COLO668 (cell line): ENCODE measurements at regions not wholly inside any gene's neighbourhood (a gene's known extent, or its start where the extent isn't known, plus 50 kb on each side); places are given as distances from the start of the nearest gene placed in this dataset.

Experiments
- DNase-seq: peaks from one replicate; lab custom pipeline; 2025; ENCODE audit not compliant: unreplicated experiment; lab: John Stamatoyannopoulos, UW

- DNase-seq, result no peak
Measured at GRCh38 chr4:142960867-142961644, 115.0 kb upstream of the INPP4B start.

- DNase-seq, result no peak
Measured at GRCh38 chr4:142961866-142962265, 115.8 kb upstream of the INPP4B start.

- no peak for DNase-seq
Measured at GRCh38 chr4:142974328-142974727, 128.2 kb upstream of the INPP4B start.

DNA sequence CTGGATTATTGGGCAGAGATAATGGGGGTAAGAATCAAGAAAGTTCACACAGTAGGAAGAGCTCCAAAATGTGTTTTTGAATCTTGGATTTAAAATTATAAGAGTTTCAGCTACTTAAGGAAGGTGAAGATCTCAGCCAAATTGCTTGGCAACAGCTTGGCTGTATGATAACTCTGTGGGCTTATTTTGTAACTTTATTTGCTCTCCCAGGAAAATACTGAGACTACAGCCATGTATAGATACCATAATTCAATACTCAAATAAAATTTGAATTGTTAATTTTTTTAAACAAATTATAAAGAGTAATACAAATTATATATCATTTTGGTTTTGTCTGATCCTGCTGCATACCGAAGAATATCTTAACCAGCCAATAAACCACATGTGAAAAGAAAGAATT, 129.5 kb upstream of the INPP4B start:
- no peak for DNase-seq

DNA sequence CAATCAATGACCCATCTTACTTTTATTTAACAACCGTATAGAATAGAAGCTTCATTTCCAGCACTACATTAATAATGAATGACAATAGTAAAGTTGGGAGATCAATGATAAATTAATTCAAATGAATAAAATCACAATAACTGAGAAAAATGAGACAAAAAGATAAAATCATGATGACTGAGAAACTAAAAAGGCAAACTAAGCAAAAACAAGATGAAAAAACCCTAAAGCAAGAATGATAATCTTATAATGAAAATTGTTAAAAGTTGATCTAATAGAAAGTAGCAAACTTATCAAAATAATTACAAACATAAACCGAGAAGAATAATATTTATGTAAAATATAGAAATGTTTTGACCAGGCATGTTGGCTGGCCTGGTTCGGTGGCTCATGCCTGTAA, 130.4 kb upstream of the INPP4B start:
- DNase-seq, result no peak

DNA sequence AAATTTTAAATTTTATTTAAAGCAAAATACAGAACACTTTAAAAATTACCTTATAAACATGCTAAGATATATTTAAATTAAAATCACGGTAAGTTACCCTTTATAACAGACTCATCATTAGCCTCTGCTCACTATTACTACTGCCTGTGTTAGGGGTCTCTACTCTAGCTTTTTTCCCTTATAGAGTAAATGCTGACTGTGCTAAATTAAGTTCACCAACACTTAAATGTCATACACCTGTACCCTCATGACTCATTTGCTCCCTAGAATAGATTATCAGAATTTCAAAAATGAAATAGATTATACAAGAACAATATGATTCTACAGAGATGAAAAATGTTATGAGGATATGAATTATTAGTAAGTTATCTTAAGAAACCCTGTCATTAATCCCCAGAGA, 131.1 kb upstream of the INPP4B start:
- no peak for DNase-seq

DNA sequence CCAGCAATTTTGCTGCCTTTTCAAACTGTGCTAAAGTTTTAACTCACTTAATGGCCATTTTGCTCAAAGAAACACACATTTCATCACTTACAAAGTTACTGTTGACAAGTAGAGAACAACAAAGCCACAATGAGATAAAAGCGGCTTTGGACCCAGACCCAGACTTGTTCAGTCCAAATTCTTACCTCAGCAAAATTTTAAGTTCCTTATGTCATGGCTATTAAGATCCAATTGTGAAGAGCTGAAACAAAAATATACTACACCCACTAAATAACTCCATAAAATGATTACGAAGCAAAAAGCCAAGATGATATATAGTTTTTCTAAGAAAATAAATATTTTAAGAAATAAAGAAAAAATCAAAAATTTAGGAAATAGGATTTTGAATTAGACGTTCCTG, 137.0 kb upstream of the INPP4B start:
- no peak for DNase-seq

- no peak for DNase-seq
Measured at GRCh38 chr4:142983589-142983988, 137.5 kb upstream of the INPP4B start.

- DNase-seq, result no peak
Measured at GRCh38 chr4:142984871-142985585, 138.9 kb upstream of the INPP4B start.

GRCh38 chr4:143016171-143016570, 168.5 kb upstream of the USP38 start:
- DNase-seq, result no peak

DNA sequence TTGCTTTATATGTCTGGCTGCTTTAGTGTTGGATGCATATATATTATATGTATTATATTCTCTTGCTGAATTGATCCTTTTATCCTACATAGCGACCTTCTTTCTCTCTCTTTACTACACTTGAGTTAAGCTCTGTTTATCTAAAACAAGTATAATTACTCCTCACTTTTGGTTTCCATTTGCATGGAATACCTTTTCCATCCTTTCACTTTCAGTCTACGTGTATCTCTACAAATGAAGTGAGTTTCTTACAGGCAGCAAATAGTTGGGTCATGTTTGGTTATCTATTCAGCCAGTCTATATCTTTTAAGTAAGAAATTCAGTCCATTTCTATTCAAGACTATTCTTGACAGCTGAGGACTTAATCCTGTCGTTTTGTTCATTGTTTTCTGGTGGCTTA, 167.5 kb upstream of the USP38 start:
- DNase-seq, result no peak

- DNase-seq, result no peak
Measured at GRCh38 chr4:143019351-143019750, 165.4 kb upstream of the USP38 start.

DNA sequence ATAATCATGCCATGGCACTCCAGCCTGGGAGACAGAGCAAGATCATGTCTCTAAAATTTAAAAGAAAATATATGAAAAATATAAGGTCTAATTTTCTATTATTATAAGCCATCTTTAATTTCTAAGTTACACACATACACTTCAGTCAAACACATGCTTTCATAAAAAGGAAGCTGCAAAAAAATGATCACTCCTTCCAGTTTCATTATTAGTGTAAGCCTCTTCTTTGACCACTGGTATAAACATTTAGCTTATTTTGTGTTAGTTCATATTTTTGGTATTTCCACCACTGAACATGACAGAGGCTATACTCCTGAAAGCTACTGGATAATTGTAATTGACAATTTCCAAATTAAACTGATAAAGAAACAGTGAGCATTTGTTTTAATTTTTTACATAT, 163.3 kb upstream of the USP38 start:
- DNase-seq, result no peak

DNA sequence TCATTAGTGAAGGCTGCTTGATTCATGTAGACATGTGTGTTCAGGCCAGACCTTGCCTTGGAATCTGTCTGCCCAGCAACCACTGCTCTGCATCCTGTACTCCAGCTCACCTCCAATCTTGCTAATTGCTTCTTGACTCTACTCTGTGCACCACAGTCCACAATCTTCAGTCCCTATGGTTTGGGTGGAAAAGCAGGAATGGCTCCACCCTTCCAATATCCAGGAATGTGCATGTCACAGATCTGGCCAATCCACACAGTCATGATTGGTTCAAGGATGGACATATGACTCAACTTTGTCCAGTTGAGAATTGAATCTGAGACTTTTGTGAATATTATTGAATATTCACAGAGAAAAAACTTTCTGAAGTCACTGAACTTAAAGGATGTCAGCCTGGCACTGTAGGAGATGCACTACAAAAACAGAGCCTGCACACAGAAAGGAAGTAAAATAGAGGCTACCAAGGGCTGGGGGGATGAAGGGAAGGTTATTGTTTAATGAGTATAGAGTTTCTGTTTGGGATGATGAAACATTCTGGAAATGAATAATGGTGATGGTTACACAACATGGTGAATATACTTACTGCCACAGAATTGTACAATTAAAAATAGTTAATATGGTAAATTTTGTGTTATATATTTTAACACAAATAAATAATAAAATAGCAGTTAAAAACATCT, 161.3 kb upstream of the USP38 start:
- DNase-seq, result no peak

DNA sequence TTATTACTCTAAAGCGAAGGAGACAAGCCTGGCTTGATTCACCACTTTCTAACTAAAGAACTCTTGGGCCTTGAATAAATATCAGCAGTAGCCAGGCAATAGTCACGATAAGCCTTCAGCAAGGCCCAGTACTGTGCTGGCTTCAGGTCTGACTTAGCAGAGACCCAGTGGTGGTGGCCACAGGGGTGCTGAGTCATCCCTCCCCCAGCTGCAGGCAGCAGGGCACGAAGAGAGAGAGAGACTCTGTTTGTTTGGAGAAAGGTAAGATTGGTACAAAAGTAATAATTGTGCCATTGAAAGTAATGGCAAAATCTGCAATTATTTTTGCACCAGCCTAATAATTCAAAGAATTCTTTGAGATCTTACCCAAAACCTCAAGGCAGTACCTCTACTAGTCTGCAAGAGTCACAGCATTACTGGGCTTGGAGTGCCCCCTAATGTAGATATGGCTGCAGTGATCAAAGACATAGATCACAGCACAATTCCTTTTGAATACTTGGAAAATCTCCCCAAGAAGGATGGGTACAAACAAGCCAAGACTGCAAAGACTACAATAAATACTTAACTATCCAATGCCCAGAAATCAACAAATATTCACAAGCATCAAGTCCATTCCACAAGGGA, 159.5 kb upstream of the USP38 start:
- peak; percentile 30 for DNase-seq

DNA sequence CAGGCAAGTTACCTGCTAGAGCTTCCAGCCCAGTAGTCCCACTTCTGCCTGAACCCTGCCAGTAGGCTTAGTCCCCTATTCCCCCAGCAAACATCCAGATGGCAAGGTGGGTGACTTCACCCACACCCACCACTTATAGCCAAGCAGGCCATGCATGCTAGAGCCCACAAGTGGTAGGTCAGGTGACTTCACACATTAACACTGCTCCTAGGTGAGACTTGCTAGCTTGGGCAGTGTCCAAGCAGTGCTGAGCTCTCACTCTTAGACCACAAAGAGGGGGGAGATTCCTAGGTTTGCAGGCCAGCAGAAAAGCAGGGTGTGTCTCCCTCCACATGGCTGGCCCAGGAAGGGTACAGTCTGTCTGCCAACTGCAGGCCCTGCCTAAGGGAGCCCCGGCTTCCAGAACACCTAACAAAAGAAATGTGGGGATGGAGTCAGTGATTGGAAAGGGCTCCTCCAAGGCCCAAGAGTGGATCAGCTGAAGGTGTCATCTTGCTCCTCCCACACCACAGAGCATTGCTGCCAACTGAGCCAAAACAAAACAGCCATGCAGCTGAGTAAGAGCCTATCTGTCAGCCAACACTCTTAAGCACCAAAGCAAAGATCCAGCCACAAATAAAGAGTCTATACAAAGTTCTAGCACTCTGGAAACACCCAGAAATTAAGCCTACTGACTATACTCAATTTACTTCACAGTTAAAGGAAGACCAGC, 158.1 kb upstream of the USP38 start:
- DNase-seq, result no peak

DNA sequence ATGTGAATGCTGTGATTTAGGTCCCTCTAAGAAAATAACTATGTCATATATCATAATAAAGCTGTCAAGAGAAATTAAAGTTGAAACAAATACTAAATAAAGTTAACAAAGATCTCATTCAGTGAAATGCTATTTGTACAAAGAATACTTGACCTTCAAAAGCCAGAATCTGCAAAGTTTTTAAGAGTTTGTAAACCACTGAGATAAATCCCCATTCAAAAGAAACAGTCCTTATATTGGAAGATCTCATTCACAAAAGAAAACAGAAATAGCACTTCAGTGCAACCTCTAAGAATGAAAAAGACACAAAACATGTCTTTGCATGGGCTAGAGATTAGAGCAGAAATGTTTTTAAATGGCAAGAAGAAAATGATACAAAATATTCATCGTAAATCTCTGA, 149.1 kb upstream of the USP38 start:
- no peak for DNase-seq

GRCh38 chr4:143036443-143036842, 148.3 kb upstream of the USP38 start:
- DNase-seq, result no peak

GRCh38 chr4:143046454-143046853, 138.3 kb upstream of the USP38 start:
- no peak for DNase-seq

- no peak for DNase-seq
Measured at GRCh38 chr4:143046906-143047305, 137.8 kb upstream of the USP38 start.

GRCh38 chr4:143054971-143055370, 129.7 kb upstream of the USP38 start:
- no peak for DNase-seq
